ENCODE measurements at regions not wholly inside any gene's neighbourhood (a gene's known extent, or its start where the extent isn't known, plus 50 kb on each side); places are given as distances from the start of the nearest gene placed in this dataset.
A peak's percentile ranks its signal among the peaks of the same experiment; 100 is the strongest.

- Mint-ChIP-seq H3K27me3 (ENCODE audit: low read depth) (no peaks in the 10 kb centered on the region), H3K9me3 (peaks cover 0 to 2% of the 10 kb centered on the region in 2 donors), H3K36me3 (ENCODE audit: insufficient read depth in 2 of 2) (no peaks in the 10 kb centered on the region), H3K27ac (no peak overlapping the region), H3K4me3 (no peak overlapping the region), H3K4me1 (ENCODE audit: low read depth) (no peaks in the 10 kb centered on the region)
- ATAC-seq (replicated peaks in 1 of 2), result peak in 1 of 2 donors; percentile 66
- DNase-seq, result no peak
These were observed 791.3 kb upstream of the CHAC2 start for GRCh38 chr2:52976143-52976949.

- peak in 1 of 2 donors; percentile 58 for ATAC-seq (replicated peaks in 1 of 2)
These were observed 793.5 kb upstream of the CHAC2 start for GRCh38 chr2:52974127-52974526.

GRCh38 chr2:52970642-52971041 lies 797.0 kb upstream of the CHAC2 start:
- Mint-ChIP-seq H3K36me3 (ENCODE audit: insufficient read depth in 2 of 2) (no peaks in the 10 kb centered on the region), H3K4me1 (ENCODE audit: low read depth) (no peaks in the 10 kb centered on the region), H3K4me3 (no peak overlapping the region), H3K27me3 (ENCODE audit: low read depth) (no peaks in the 10 kb centered on the region), H3K27ac (no peak overlapping the region), H3K9me3 (no peaks in the 10 kb centered on the region)
- DNase-seq (no peak), ATAC-seq (replicated peaks in 1 of 2) (no peak)

More at GRCh38 chr2:52974127-52974526, 793.5 kb upstream of the CHAC2 start:
- H3K9me3 Mint-ChIP-seq, result no peaks in the 10 kb centered on the region
- H3K4me1 Mint-ChIP-seq (ENCODE audit: low read depth), result no peaks in the 10 kb centered on the region
- no peak overlapping the region for H3K4me3 Mint-ChIP-seq
- H3K36me3 Mint-ChIP-seq (ENCODE audit: insufficient read depth in 2 of 2), result no peaks in the 10 kb centered on the region
- no peak overlapping the region for H3K27ac Mint-ChIP-seq
- no peak for DNase-seq
- no peaks in the 10 kb centered on the region for H3K27me3 Mint-ChIP-seq (ENCODE audit: low read depth)

GRCh38 chr2:52968043-52968442 lies 799.6 kb upstream of the CHAC2 start:
- Mint-ChIP-seq H3K4me3 (no peak overlapping the region), H3K4me1 (ENCODE audit: low read depth) (no peaks in the 10 kb centered on the region), H3K27ac (no peak overlapping the region), H3K9me3 (peaks cover 0 to 3% of the 10 kb centered on the region in 2 donors), H3K36me3 (ENCODE audit: insufficient read depth in 2 of 2) (no peaks in the 10 kb centered on the region), H3K27me3 (ENCODE audit: low read depth) (no peaks in the 10 kb centered on the region)
- DNase-seq, result no peak
- ATAC-seq (replicated peaks in 1 of 2), result no peak

GRCh38 chr2:52964916-52965530 lies 802.6 kb upstream of the CHAC2 start:
- Mint-ChIP-seq H3K36me3 (ENCODE audit: insufficient read depth in 2 of 2) (no peaks in the 10 kb centered on the region), H3K9me3 (peaks cover 0 to 5% of the 10 kb centered on the region in 2 donors), H3K27me3 (ENCODE audit: low read depth) (no peaks in the 10 kb centered on the region), H3K27ac (no peak overlapping the region), H3K4me3 (no peak overlapping the region), H3K4me1 (ENCODE audit: low read depth) (no peaks in the 10 kb centered on the region)
- ATAC-seq (replicated peaks in 1 of 2) (no peak), DNase-seq (no peak)

- ATAC-seq (replicated peaks in 1 of 2), result no peak
- Mint-ChIP-seq H3K27ac (no peak overlapping the region), H3K27me3 (ENCODE audit: low read depth) (no peaks in the 10 kb centered on the region), H3K9me3 (peaks cover 0 to 9% of the 10 kb centered on the region in 2 donors), H3K4me1 (ENCODE audit: low read depth) (no peaks in the 10 kb centered on the region), H3K4me3 (no peak overlapping the region), H3K36me3 (ENCODE audit: insufficient read depth in 2 of 2) (no peaks in the 10 kb centered on the region)
- no peak for DNase-seq
These were observed 806.2 kb upstream of the CHAC2 start for GRCh38 chr2:52961403-52961802.

- H3K4me1 Mint-ChIP-seq (ENCODE audit: low read depth), result no peaks in the 10 kb centered on the region
- H3K27ac Mint-ChIP-seq, result no peak overlapping the region
- DNase-seq, result no peak
- H3K4me3 Mint-ChIP-seq, result no peak overlapping the region
- H3K36me3 Mint-ChIP-seq (ENCODE audit: insufficient read depth in 2 of 2), result no peaks in the 10 kb centered on the region
- no peak for ATAC-seq (replicated peaks in 1 of 2)
- H3K27me3 Mint-ChIP-seq (ENCODE audit: low read depth), result no peaks in the 10 kb centered on the region
- H3K9me3 Mint-ChIP-seq, result peaks cover 0 to 9% of the 10 kb centered on the region in 2 donors
These were observed 806.7 kb upstream of the CHAC2 start for GRCh38 chr2:52960881-52961280.

GRCh38 chr2:52959801-52960200 lies 807.8 kb upstream of the CHAC2 start:
- H3K36me3 Mint-ChIP-seq (ENCODE audit: insufficient read depth in 2 of 2), result no peaks in the 10 kb centered on the region
- no peak overlapping the region for H3K4me3 Mint-ChIP-seq
- H3K4me1 Mint-ChIP-seq (ENCODE audit: low read depth), result no peaks in the 10 kb centered on the region
- ATAC-seq (replicated peaks in 1 of 2) (no peak), DNase-seq (no peak)
- H3K9me3 Mint-ChIP-seq, result peaks cover 0 to 9% of the 10 kb centered on the region in 2 donors
- H3K27ac Mint-ChIP-seq, result no peak overlapping the region
- no peaks in the 10 kb centered on the region for H3K27me3 Mint-ChIP-seq (ENCODE audit: low read depth)

GRCh38 chr2:52956766-52957165 lies 810.8 kb upstream of the CHAC2 start:
- DNase-seq (no peak), ATAC-seq (replicated peaks in 1 of 2) (no peak)
- no peaks in the 10 kb centered on the region for H3K4me1 Mint-ChIP-seq (ENCODE audit: low read depth)
- no peak overlapping the region for H3K27ac Mint-ChIP-seq
- H3K9me3 Mint-ChIP-seq, result peaks cover 1 to 4% of the 10 kb centered on the region in 2 donors
- H3K4me3 Mint-ChIP-seq, result no peak overlapping the region
- H3K27me3 Mint-ChIP-seq (ENCODE audit: low read depth), result no peaks in the 10 kb centered on the region
- no peaks in the 10 kb centered on the region for H3K36me3 Mint-ChIP-seq (ENCODE audit: insufficient read depth in 2 of 2)

- no peaks in the 10 kb centered on the region for H3K36me3 Mint-ChIP-seq (ENCODE audit: insufficient read depth in 2 of 2)
- H3K27ac Mint-ChIP-seq, result no peak overlapping the region
- no peak overlapping the region for H3K4me3 Mint-ChIP-seq
- DNase-seq (no peak), ATAC-seq (replicated peaks in 1 of 2) (no peak)
- no peaks in the 10 kb centered on the region for H3K27me3 Mint-ChIP-seq (ENCODE audit: low read depth)
- H3K4me1 Mint-ChIP-seq (ENCODE audit: low read depth), result no peaks in the 10 kb centered on the region
- peaks cover 1 to 4% of the 10 kb centered on the region in 2 donors for H3K9me3 Mint-ChIP-seq
These were observed 811.5 kb upstream of the CHAC2 start for GRCh38 chr2:52956118-52956517.

- no peak for DNase-seq
- H3K4me1 Mint-ChIP-seq (ENCODE audit: low read depth), result no peaks in the 10 kb centered on the region
- no peaks in the 10 kb centered on the region for H3K27me3 Mint-ChIP-seq (ENCODE audit: low read depth)
These were observed 812.5 kb upstream of the CHAC2 start for GRCh38 chr2:52955079-52955478.

GRCh38 chr2:52940101-52940500 lies 827.5 kb upstream of the CHAC2 start:
- DNase-seq (no peak), ATAC-seq (replicated peaks in 1 of 2) (no peak)
- Mint-ChIP-seq H3K9me3 (peaks cover 2 to 3% of the 10 kb centered on the region in 2 donors), H3K27ac (no peak overlapping the region), H3K36me3 (ENCODE audit: insufficient read depth in 2 of 2) (no peaks in the 10 kb centered on the region), H3K4me3 (no peak overlapping the region), H3K4me1 (ENCODE audit: low read depth) (peaks cover 7% of the 10 kb centered on the region), H3K27me3 (ENCODE audit: low read depth) (no peaks in the 10 kb centered on the region)

More at GRCh38 chr2:52955079-52955478, 812.5 kb upstream of the CHAC2 start:
- no peak for ATAC-seq (replicated peaks in 1 of 2)
- Mint-ChIP-seq H3K4me3 (no peak overlapping the region), H3K36me3 (ENCODE audit: insufficient read depth in 2 of 2) (peaks cover 0 to 2% of the 10 kb centered on the region in 2 donors), H3K9me3 (peaks cover 5 to 10% of the 10 kb centered on the region in 2 donors), H3K27ac (no peak overlapping the region)

- Mint-ChIP-seq H3K36me3 (ENCODE audit: insufficient read depth in 2 of 2) (no peaks in the 10 kb centered on the region), H3K27me3 (ENCODE audit: low read depth) (no peaks in the 10 kb centered on the region), H3K27ac (no peak overlapping the region), H3K4me1 (ENCODE audit: low read depth) (peaks cover 11% of the 10 kb centered on the region), H3K9me3 (peaks cover 2 to 3% of the 10 kb centered on the region in 2 donors), H3K4me3 (no peak overlapping the region)
- DNase-seq (no peak), ATAC-seq (replicated peaks in 1 of 2) (no peak)
These were observed 828.4 kb upstream of the CHAC2 start for GRCh38 chr2:52939250-52939649.

All from activated T-cell treated with anti-CD3 and anti-CD28 coated beads, Interleukin-2, amount 50 U/mL, for 72 hours (primary cell).